GM18499 (cell line): ENCODE measurements at regions not wholly inside any gene's neighbourhood (a gene's known extent, or its start where the extent isn't known, plus 50 kb on each side); places are given as distances from the start of the nearest gene placed in this dataset.
"Not testable (repeated sequence)": the region's sequence is repeated elsewhere in the genome, so short reads cannot be mapped to it uniquely, and the experiment has no call there.

Experiments
- ATAC-seq: cut with Tn5 transposase; IDR thresholded peaks from one replicate; pipeline ENCODE4 v1.9.1; 2021; ENCODE audit warnings: moderate number of reproducible peaks; ENCODE audit not compliant: insufficient read depth, unreplicated experiment

DNA sequence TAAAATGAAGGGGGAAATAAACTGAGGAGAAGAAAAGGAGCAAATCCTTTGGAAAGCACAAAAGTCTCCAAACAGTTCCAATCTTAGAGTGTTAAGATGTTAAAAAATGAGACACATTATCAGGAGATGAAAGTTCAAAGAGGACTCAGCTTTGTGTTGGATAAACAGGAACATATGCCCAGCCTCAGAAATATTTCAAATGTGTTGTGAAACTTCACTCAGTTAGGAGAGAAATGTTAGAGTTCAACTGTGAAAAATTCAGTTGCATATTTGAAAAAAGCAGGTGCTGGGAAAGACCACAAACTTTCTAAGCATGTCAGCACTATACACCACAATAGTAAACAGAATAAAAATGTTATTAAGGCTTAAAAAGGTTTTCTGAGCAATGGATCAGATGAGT, 136.8 kb upstream of the PRKD1 start:
- no peak for ATAC-seq

DNA sequence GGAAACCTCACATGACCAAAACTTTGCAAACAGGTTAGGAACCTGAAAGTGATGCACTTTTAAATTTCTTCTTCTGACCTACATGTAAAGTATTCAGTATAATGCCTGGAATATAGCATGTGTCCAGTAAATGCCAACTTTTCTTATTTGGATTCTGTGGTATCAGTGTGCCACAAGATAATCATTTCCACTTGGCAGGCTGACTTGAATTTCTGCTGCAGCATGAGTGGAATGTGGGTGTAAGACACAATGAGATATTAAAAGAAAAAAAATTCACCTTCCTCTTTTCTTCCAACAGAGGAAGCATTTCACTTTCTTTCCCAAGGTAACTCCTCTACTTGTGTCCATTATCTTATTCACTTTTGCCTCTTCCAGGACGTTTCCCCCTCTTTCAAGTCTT, 141.9 kb upstream of the PRKD1 start:
- ATAC-seq: no peak

GRCh38 chr14:30072454-30072853, 144.8 kb upstream of the PRKD1 start:
- ATAC-seq: not testable (repeated sequence)

DNA sequence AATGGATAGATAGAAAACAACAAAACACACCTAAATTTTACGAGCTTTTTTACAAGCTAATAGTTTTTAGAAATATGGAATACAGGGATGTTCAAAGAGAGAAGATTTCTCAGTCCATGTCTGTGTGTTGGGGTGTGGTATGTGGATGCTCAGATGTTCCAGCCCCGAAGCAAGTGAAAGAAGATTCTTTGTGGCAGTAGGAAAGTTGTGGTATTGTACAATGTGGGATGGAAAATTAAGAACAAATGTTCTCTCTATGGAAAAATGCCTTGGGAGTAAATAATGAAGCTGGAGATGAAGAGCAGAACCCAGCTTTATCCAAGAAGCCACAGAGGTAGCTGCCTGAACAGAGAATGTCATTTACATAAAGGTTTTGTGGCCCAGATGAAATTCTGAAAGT, 150.3 kb upstream of the PRKD1 start:
- no peak for ATAC-seq

GRCh38 chr14:30078811-30079402, 151.3 kb upstream of the PRKD1 start:
- no peak for ATAC-seq

- ATAC-seq: no peak
These were observed 154.8 kb upstream of the PRKD1 start for GRCh38 chr14:30082486-30082885.

DNA sequence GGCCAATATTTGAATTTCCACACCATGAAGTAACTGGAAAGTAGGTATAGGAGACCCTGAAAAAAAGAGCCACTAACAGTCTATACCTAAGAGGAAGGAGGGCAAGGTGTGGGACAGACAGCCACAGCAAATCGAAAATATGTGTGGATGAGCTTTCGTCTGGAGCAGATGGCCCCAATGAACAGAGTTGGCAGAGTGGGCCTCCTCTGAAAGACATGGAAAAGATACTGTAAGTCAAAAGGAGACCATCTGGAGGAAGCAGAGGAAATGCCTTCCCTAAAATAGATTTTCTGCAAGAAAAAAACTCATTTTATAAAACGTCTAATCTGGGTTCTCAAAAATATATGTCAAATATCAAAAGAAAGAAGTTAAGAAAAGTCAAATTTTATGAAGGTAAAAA, 157.2 kb upstream of the PRKD1 start:
- ATAC-seq: no peak

- ATAC-seq: no peak
These were observed 158.3 kb upstream of the PRKD1 start for GRCh38 chr14:30085943-30086342.

DNA sequence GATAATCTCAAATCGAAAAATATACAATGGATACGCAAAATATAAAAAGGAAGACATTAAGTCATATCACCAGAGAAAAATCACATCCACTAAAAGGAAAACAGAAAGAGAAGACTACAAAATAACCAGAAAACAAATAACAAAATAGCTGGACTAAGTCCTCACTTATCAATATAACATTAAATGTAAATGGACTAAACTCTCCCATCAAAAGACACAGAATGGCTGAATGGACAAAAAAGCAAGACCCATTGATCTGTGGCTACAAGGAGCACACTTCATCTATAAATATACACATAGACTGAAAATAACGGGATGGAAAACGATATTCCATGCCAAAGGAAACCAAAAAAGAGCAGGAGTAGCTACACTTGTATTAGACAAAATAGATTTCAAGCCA, 161.0 kb upstream of the PRKD1 start:
- no peak for ATAC-seq

GRCh38 chr14:30108975-30109700, 181.5 kb upstream of the PRKD1 start:
- no peak for ATAC-seq

GRCh38 chr14:30114051-30114450, 186.4 kb upstream of the PRKD1 start:
- ATAC-seq: no peak

GRCh38 chr14:30115756-30116155, 188.1 kb upstream of the PRKD1 start:
- no peak for ATAC-seq

DNA sequence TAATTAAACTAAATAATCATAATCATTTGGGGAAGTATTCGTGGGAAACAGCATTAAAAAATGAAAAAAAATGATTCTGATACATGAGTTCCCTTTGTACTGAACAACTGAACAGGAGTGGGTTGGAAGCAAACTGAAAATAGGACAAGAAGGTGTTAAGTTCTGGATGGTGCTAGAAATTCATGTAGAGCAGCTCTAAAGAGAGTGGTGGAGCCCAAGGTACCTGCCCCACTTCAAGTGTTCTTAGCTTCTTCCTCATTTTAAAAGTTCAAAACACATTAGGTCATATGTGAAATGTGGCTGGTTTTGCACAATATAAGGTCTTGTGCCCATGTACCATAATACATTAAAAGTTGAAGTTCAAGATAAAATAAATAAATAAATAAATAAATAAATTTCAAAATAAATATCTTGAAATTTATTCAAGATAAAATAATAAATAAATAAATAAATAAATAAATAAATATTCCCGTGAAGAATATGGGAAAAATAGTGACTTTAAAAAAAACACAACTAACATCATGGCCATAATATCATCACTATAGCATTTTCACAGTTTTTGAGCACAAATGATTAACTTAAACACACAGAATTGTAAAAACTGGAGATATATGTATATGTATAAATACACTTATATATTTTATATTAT, 191.5 kb upstream of the PRKD1 start:
- no peak for ATAC-seq

GRCh38 chr14:30125322-30125979, 197.8 kb upstream of the PRKD1 start:
- ATAC-seq: no peak

GRCh38 chr14:30129807-30130206, 202.2 kb upstream of the PRKD1 start:
- no peak for ATAC-seq

GRCh38 chr14:30131581-30132097, 204.0 kb upstream of the PRKD1 start:
- no peak for ATAC-seq

- ATAC-seq: no peak
These were observed 204.5 kb upstream of the PRKD1 start for GRCh38 chr14:30132196-30132595.

- ATAC-seq: no peak
These were observed 207.3 kb upstream of the PRKD1 start for GRCh38 chr14:30134936-30135335.

- ATAC-seq: no peak
These were observed 210.9 kb upstream of the PRKD1 start for GRCh38 chr14:30138567-30138966.

- no peak for ATAC-seq
These were observed 214.6 kb upstream of the PRKD1 start for GRCh38 chr14:30142216-30142615.

GRCh38 chr14:30143627-30144026, 216.0 kb upstream of the PRKD1 start:
- no peak for ATAC-seq
